ENCODE measurements at regions not wholly inside any gene's neighbourhood (a gene's known extent, or its start where the extent isn't known, plus 50 kb on each side); places are given as distances from the start of the nearest gene placed in this dataset.

GRCh38 chr11:133695387-133695786 is 149.9 kb downstream of the SPATA19 start:
- Histone ChIP-seq H3K27me3 (ENCODE audit: control insufficient read depth, insufficient read depth, low read length) (no peaks in the 10 kb centered on the region), H3K4me3 (ENCODE audit: insufficient read depth, low read depth, low read length) (no peak overlapping the region), H3K36me3 (replicated peaks; ENCODE audit: control insufficient read depth, insufficient read depth, low read length) (no peaks in the 10 kb centered on the region)
- DNase-seq: no peak

GRCh38 chr11:133694701-133695100 is 150.6 kb downstream of the SPATA19 start:
- no peak for DNase-seq
- Histone ChIP-seq H3K27me3 (ENCODE audit: control insufficient read depth, insufficient read depth, low read length) (no peaks in the 10 kb centered on the region), H3K4me3 (ENCODE audit: insufficient read depth, low read depth, low read length) (no peak overlapping the region), H3K36me3 (replicated peaks; ENCODE audit: control insufficient read depth, insufficient read depth, low read length) (no peaks in the 10 kb centered on the region)

DNA sequence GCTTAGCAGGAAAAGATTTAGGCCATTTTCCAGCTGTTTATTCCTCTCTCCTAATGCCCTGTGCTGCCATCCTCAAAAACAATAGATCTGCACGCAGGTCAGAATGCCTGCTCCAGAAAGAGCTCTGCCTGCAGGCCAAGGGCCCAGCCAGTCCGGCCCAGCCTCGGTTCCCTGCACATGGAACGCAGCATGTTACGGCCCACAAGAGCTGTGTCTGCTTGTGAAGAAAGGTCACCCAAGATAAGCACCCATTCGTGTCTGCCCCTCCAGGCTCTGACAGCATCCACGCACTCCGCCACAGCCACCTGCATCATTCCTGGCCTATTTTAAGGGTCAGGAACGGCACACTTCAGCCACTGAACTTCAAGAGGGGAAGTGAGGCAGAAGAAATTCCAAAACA is 152.2 kb downstream of the SPATA19 start:
- no peaks in the 10 kb centered on the region for H3K36me3 ChIP-seq (replicated peaks; ENCODE audit: control insufficient read depth, insufficient read depth, low read length)
- H3K27me3 ChIP-seq (ENCODE audit: control insufficient read depth, insufficient read depth, low read length): no peaks in the 10 kb centered on the region
- DNase-seq: no peak
- H3K4me3 ChIP-seq (ENCODE audit: insufficient read depth, low read depth, low read length): no peak overlapping the region

- DNase-seq: no peak
- Histone ChIP-seq H3K27me3 (ENCODE audit: control insufficient read depth, insufficient read depth, low read length) (no peaks in the 10 kb centered on the region), H3K36me3 (replicated peaks; ENCODE audit: control insufficient read depth, insufficient read depth, low read length) (no peaks in the 10 kb centered on the region), H3K4me3 (ENCODE audit: insufficient read depth, low read depth, low read length) (no peak overlapping the region)
Measured at GRCh38 chr11:133692126-133692934, 153.0 kb downstream of the SPATA19 start.

DNA sequence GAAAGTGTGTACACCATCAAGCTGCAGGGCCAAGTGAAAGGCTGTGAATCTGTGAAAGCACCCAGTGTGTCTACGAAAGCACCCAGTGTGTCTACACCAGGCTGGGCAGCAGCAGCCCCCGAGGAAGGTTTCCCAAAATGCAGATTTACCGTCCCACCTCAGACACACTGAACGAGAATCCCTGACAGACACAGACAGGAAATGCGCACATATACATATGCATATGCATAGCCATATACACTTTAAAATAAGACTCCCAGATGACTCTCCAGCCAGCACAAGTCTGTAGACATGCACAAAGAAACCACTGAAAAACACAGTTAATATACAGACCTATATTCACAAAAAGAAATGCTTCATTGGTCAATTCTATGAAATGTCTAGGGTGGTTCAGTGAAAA is 155.5 kb upstream of the OPCML start:
- no peaks in the 10 kb centered on the region for H3K27me3 ChIP-seq (ENCODE audit: control insufficient read depth, insufficient read depth, low read length)
- no peaks in the 10 kb centered on the region for H3K36me3 ChIP-seq (replicated peaks; ENCODE audit: control insufficient read depth, insufficient read depth, low read length)

GRCh38 chr11:133681901-133682300 is 149.6 kb upstream of the OPCML start:
- DNase-seq: peak; percentile 56
- Histone ChIP-seq H3K27me3 (ENCODE audit: control insufficient read depth, insufficient read depth, low read length) (no peaks in the 10 kb centered on the region), H3K4me3 (ENCODE audit: insufficient read depth, low read depth, low read length) (no peak overlapping the region), H3K36me3 (replicated peaks; ENCODE audit: control insufficient read depth, insufficient read depth, low read length) (no peaks in the 10 kb centered on the region)

More for the DNA sequence above, 155.5 kb upstream of the OPCML start:
- no peak for DNase-seq
- no peak overlapping the region for H3K4me3 ChIP-seq (ENCODE audit: insufficient read depth, low read depth, low read length)

GRCh38 chr11:133679896-133680295 is 147.6 kb upstream of the OPCML start:
- Histone ChIP-seq H3K36me3 (replicated peaks; ENCODE audit: control insufficient read depth, insufficient read depth, low read length) (no peaks in the 10 kb centered on the region), H3K27me3 (ENCODE audit: control insufficient read depth, insufficient read depth, low read length) (no peaks in the 10 kb centered on the region), H3K4me3 (ENCODE audit: insufficient read depth, low read depth, low read length) (no peak overlapping the region)
- no peak for DNase-seq

- DNase-seq: no peak
- no peak overlapping the region for H3K4me3 ChIP-seq (ENCODE audit: insufficient read depth, low read depth, low read length)
- H3K36me3 ChIP-seq (replicated peaks; ENCODE audit: control insufficient read depth, insufficient read depth, low read length): no peaks in the 10 kb centered on the region
- H3K27me3 ChIP-seq (ENCODE audit: control insufficient read depth, insufficient read depth, low read length): no peaks in the 10 kb centered on the region
Measured at GRCh38 chr11:133678191-133678590, 145.9 kb upstream of the OPCML start.

DNA sequence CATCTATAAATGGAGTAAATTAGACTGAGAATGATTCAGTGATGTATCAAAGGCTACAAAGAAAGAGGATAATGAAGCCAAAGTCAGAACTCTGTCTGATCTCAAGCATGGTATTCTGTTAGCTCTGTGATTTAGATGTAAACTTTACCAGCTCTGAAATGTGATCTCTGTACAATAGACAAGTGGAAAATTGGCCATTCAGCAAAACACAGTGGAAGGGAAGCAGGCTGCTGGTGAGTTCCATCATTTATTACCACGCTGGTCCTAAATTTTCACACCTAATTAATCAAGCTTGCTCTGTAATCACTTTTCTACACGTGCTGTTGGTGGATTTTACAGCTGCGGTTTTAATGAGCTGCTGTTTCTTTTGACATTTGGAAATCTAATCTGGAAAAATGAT is 145.1 kb upstream of the OPCML start:
- H3K27me3 ChIP-seq (ENCODE audit: control insufficient read depth, insufficient read depth, low read length): no peaks in the 10 kb centered on the region
- no peaks in the 10 kb centered on the region for H3K36me3 ChIP-seq (replicated peaks; ENCODE audit: control insufficient read depth, insufficient read depth, low read length)
- no peak for DNase-seq
- H3K4me3 ChIP-seq (ENCODE audit: insufficient read depth, low read depth, low read length): no peak overlapping the region

- H3K36me3 ChIP-seq (replicated peaks; ENCODE audit: control insufficient read depth, insufficient read depth, low read length): no peaks in the 10 kb centered on the region
- no peak for DNase-seq
- H3K27me3 ChIP-seq (ENCODE audit: control insufficient read depth, insufficient read depth, low read length): no peaks in the 10 kb centered on the region
- H3K4me3 ChIP-seq (ENCODE audit: insufficient read depth, low read depth, low read length): no peak overlapping the region
Measured at GRCh38 chr11:133676265-133676664, 144.0 kb upstream of the OPCML start.

GRCh38 chr11:133669371-133670053 is 137.2 kb upstream of the OPCML start:
- H3K27me3 ChIP-seq (ENCODE audit: control insufficient read depth, insufficient read depth, low read length): no peaks in the 10 kb centered on the region
- no peak overlapping the region for H3K4me3 ChIP-seq (ENCODE audit: insufficient read depth, low read depth, low read length)
- peak; percentile 56 for DNase-seq
- H3K36me3 ChIP-seq (replicated peaks; ENCODE audit: control insufficient read depth, insufficient read depth, low read length): no peaks in the 10 kb centered on the region

DNA sequence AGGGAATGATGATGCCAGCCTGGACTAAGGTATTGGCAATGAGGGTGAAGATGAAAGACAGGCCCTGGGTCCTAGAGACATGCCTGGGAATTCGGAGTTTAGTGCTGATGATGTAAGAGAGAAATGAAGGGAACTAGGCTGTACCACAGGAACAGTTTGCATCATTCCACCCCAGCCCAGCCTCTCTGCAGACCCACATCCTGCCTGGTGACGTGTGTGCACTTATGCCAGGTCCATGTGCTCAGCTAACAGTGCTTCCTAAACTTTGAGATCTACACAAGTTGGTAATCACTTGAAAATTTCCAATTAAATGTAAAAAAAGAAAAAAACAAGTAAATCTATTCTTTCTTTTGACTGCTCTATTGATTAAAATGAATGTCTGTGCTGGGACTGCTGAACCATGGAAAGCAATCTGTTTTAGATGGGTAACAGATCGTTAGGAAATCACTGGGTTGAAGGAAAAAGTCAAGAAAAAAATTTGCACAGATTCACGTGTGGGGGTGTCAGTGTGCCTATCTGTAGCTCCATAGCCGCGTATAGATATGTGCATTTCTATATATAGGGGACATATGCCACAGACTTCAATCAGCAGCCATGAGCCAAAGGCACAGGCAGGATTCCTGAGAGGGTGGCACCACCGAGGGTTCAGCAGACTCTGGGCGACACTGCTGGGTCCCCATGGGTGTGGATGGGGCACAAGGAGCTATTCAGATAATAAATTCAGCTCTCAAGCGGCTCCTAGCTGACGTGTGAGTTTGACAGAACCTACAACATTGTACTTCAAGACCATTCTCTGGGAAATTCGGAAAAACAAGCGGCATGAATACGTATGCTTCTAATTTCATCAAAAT is 131.1 kb upstream of the OPCML start:
- Histone ChIP-seq H3K4me3 (ENCODE audit: insufficient read depth, low read depth, low read length) (no peak overlapping the region), H3K27me3 (ENCODE audit: control insufficient read depth, insufficient read depth, low read length) (no peaks in the 10 kb centered on the region), H3K36me3 (replicated peaks; ENCODE audit: control insufficient read depth, insufficient read depth, low read length) (no peaks in the 10 kb centered on the region)
- no peak for DNase-seq

- Histone ChIP-seq H3K4me3 (ENCODE audit: insufficient read depth, low read depth, low read length) (no peak overlapping the region), H3K27me3 (ENCODE audit: control insufficient read depth, insufficient read depth, low read length) (no peaks in the 10 kb centered on the region), H3K36me3 (replicated peaks; ENCODE audit: control insufficient read depth, insufficient read depth, low read length) (no peaks in the 10 kb centered on the region)
- DNase-seq: no peak
Measured at GRCh38 chr11:133661846-133662245, 129.5 kb upstream of the OPCML start.

- H3K27me3 ChIP-seq (ENCODE audit: control insufficient read depth, insufficient read depth, low read length): no peaks in the 10 kb centered on the region
- DNase-seq: peak; percentile 72
- no peak overlapping the region for H3K4me3 ChIP-seq (ENCODE audit: insufficient read depth, low read depth, low read length)
- no peaks in the 10 kb centered on the region for H3K36me3 ChIP-seq (replicated peaks; ENCODE audit: control insufficient read depth, insufficient read depth, low read length)
Measured at GRCh38 chr11:133660202-133660568, 127.9 kb upstream of the OPCML start.

All from H7 (cell line).